ENCODE measurements at regions not wholly inside any gene's neighbourhood (a gene's known extent, or its start where the extent isn't known, plus 50 kb on each side); places are given as distances from the start of the nearest gene placed in this dataset.

DNA sequence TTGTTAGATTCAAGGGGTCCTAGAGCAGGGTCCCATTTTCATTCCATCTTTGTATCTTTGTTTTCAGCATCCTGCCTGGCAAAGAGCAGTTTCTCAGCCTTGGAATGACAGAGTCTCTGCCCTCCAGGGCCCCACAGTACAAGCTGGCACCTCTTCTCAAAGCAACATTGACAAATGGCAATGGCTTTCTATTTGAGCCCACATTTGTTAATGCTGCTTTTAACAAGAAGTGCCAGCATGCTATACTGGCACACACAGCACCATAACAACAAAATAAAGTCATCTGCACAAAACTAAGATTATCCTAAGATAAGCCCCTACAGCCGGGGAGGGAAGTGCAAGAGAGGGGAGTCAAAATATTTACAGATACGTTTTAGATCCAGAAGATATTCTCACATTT is 309.7 kb upstream of the C11orf87 start:
- Histone ChIP-seq H4K91ac (replicated peaks; ENCODE audit: insufficient read length, low read length) (no peak overlapping the region), H2AK5ac (ENCODE audit: low read depth, low read length) (no peak overlapping the region), H3K23me2 (ENCODE audit: low read depth, low read length) (no peaks in the 10 kb centered on the region), H3K27me3 (replicated peaks in 1 of 4; ENCODE audit: control insufficient read depth in 3 of 4, extremely low read depth in 1 of 4, insufficient read depth in 3 of 4, low read length in 3 of 4) (no peaks in the 10 kb centered on the region), H4K20me1 (replicated peaks in 1 of 2; ENCODE audit: control insufficient read depth in 1 of 2, insufficient read depth in 2 of 2, low read length in 2 of 2) (no peaks in the 10 kb centered on the region), H2BK12ac (ENCODE audit: low read depth, low read length) (no peak overlapping the region), H3K9me3 (ENCODE audit: insufficient read depth in 2 of 2, low read depth in 1 of 2, low read length in 1 of 2) (no peaks in the 10 kb centered on the region), H2BK15ac (ENCODE audit: low read length) (0 out of 2 replicates have a peak overlapping the region, but pooled peaks have one; percentile 46), H3K56ac (replicated peaks; ENCODE audit: insufficient read length, low read depth, low read length) (no peak overlapping the region), H4K8ac (ENCODE audit: extremely low read depth, insufficient read depth, low read length) (no peak overlapping the region), H2BK120ac (replicated peaks; ENCODE audit: low read depth, low read length) (no peak overlapping the region), H3K36me3 (ENCODE audit: control insufficient read depth in 2 of 4, insufficient read depth in 4 of 4, low read length in 3 of 4) (no peaks in the 10 kb centered on the region), H3K4me2 (ENCODE audit: insufficient read depth in 1 of 2, low read depth in 2 of 2, low read length in 2 of 2) (no peak overlapping the region; a peak in 1 of 4 replicates), H3K18ac (ENCODE audit: extremely low read depth, low read length) (no peak overlapping the region), H2AFZ (ENCODE audit: low read length) (no peak overlapping the region), H2BK20ac (ENCODE audit: low read length) (0 out of 2 replicates have a peak overlapping the region, but pooled peaks have one; percentile 72), H3K23ac (ENCODE audit: insufficient read length) (no peak overlapping the region), H3K79me2 (ENCODE audit: control insufficient read depth in 1 of 2, insufficient read depth in 2 of 2, low read length in 2 of 2) (no peaks in the 10 kb centered on the region), H3K27ac (ENCODE audit: low read depth, low read length) (no peak overlapping the region), H3K4me1 (replicated peaks in 1 of 4; ENCODE audit: control insufficient read depth in 3 of 4, insufficient read depth in 4 of 4, low read length in 3 of 4) (peaks cover 3 to 11% (median 7%) of the 10 kb centered on the region in 4 experiments; a peak in 5 of 7 replicates), H3K79me1 (ENCODE audit: low read depth, low read length) (no peaks in the 10 kb centered on the region), H3K4me3 (ENCODE audit: extremely low read depth in 1 of 4, insufficient read depth in 2 of 4, low read depth in 3 of 4, low read length in 4 of 4) (no peak overlapping the region), H4K5ac (ENCODE audit: insufficient read length, low read depth, low read length) (no peak overlapping the region), H2BK5ac (ENCODE audit: low read depth, low read length) (no peak overlapping the region), H3K4ac (replicated peaks; ENCODE audit: insufficient read length, low read depth, low read length) (no peak overlapping the region), H3K9ac (replicated peaks in 1 of 4; ENCODE audit: extremely low read depth in 1 of 4, low read depth in 3 of 4, low read length in 3 of 4) (no peak overlapping the region), H3K14ac (ENCODE audit: insufficient read length) (no peak overlapping the region)
- DNase-seq (ENCODE audit: low read depth in 1 of 2, low spot score in 2 of 2) (no peak), FAIRE-seq (no peak)
- TF ChIP-seq CEBPB (IDR thresholded peaks at IDR 0.05; ENCODE audit: low read depth, low read length), result no peak
- TF ChIP-seq SIRT6 (IDR thresholded peaks at IDR 0.05; ENCODE audit: low read length), result no peak
- TF ChIP-seq, protein P1, sequence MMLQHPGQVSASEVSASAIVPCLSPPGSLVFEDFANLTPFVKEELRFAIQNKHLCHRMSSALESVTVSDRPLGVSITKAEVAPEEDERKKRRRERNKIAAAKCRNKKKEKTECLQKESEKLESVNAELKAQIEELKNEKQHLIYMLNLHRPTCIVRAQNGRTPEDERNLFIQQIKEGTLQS (IDR thresholded peaks at IDR 0.05; ENCODE audit: insufficient read depth, low read depth, low read length), result no peak
- TF ChIP-seq TAF1 (IDR thresholded peaks at IDR 0.05; ENCODE audit: low read depth, low read length), result no peak
- no peak for TF ChIP-seq EP300 (IDR thresholded peaks at IDR 0.05; ENCODE audit: borderline replicate concordance in 1 of 2, low read depth in 2 of 2, low read length in 2 of 2)
- no peak for TF ChIP-seq CBX8 (IDR thresholded peaks at IDR 0.05; ENCODE audit: borderline replicate concordance, low read depth, low read length)
- TF ChIP-seq, protein P2, sequence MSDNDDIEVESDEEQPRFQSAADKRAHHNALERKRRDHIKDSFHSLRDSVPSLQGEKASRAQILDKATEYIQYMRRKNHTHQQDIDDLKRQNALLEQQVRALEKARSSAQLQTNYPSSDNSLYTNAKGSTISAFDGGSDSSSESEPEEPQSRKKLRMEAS (IDR thresholded peaks at IDR 0.05), result no peak
- no peak for TF ChIP-seq EZH2 (IDR thresholded peaks at IDR 0.05; ENCODE audit: low read depth, low read length, severe bottlenecking)
- TF ChIP-seq NRF1 (IDR thresholded peaks at IDR 0.05; ENCODE audit: low read depth, low read length), result no peak
- ChIA-PET POLR2A (ENCODE audit: partially characterized antibody) (interaction anchor here (1.1 kb wide), 1 partner anchor 54 kb away, joined by 3 read pairs; no protein-coding TSS in a partner anchor), CTCF (ENCODE audit: partially characterized antibody) (interaction anchor here (1.0 kb wide), 1 partner anchor 63 kb away, joined by 3 read pairs; no protein-coding TSS in a partner anchor)
- 81% methylated on average over 2 of the region's 2 CpGs; no CpG with 5 or more reads in 1 of the 2 experiments for WGBS, 2 experiments (ENCODE audit: extremely low coverage in 1 of 2, insufficient coverage in 1 of 2, insufficient read length in 1 of 2, insufficient replicate concordance in 2 of 2, low coverage in 1 of 2, low lambda C conversion rate in 2 of 2, missing lambda C conversion rate in 1 of 2)
